Neural cell (in vitro differentiated cells): ENCODE measurements at regions not wholly inside any gene's neighbourhood (a gene's known extent, or its start where the extent isn't known, plus 50 kb on each side); places are given as distances from the start of the nearest gene placed in this dataset.

ENCODE experiments used
- CTCF ChIP-seq: fragments of 450-650 bp; IDR thresholded peaks from 2 replicates; pipeline ENCODE4 v1.5.1; 2014; ENCODE audit warnings: antibody characterized with exemption, mild to moderate bottlenecking, moderate library complexity; ENCODE audit not compliant: poor library complexity, severe bottlenecking
- EP300 ChIP-seq: fragments of 450-650 bp; conservative IDR thresholded peaks from 2 replicates; pipeline ENCODE4 v1.6.1; 2014; ENCODE audit warnings: antibody characterized with exemption, mild to moderate bottlenecking, moderate library complexity; ENCODE audit not compliant: poor library complexity, severe bottlenecking
- EZH2 ChIP-seq: fragments of 200-600, 300-800 bp; shearing (Covaris generic), sonication (generic); IDR thresholded peaks from 2 replicates; pipeline ENCODE4 v1.6.1; 2014; ENCODE audit warnings: antibody characterized with exemption, low read length, borderline replicate concordance, mild to moderate bottlenecking; ENCODE audit not compliant: insufficient read depth, poor library complexity, severe bottlenecking
- MXI1 ChIP-seq: fragments of 450-650 bp; conservative IDR thresholded peaks from 2 replicates; pipeline ENCODE4 v1.6.1; 2014; ENCODE audit warnings: antibody characterized with exemption, mild to moderate bottlenecking; ENCODE audit not compliant: poor library complexity, severe bottlenecking
- POLR2AphosphoS5 ChIP-seq: IDR thresholded peaks from 2 replicates; pipeline ENCODE4 v1.6.1; 2012
- RAD21 ChIP-seq: fragments of 450-650 bp; conservative IDR thresholded peaks from 2 replicates; pipeline ENCODE4 v1.6.1; 2014; ENCODE audit warnings: antibody characterized with exemption, mild to moderate bottlenecking, moderate library complexity
- REST ChIP-seq: IDR thresholded peaks from 2 replicates; pipeline ENCODE4 v1.6.1; 2012; ENCODE audit warnings: borderline replicate concordance
- SMC3 ChIP-seq: fragments of 450-650 bp; conservative IDR thresholded peaks from 2 replicates; pipeline ENCODE4 v1.6.1; 2014; ENCODE audit warnings: antibody characterized with exemption, mild to moderate bottlenecking, moderate library complexity; ENCODE audit not compliant: poor library complexity
- TAF1 ChIP-seq: IDR thresholded peaks from 2 replicates; pipeline ENCODE4 v1.6.1; 2012; ENCODE audit warnings: low read depth

- TF ChIP-seq CTCF (no peak), POLR2AphosphoS5 (no peak), EZH2 (no peak), REST (no peak), SMC3 (no peak), EP300 (no peak), TAF1 (no peak), MXI1 (no peak), RAD21 (no peak)
Observed at GRCh38 chr21:41600556-41600955, 92.6 kb upstream of the TMPRSS2 start.
